ENCODE measurements at regions not wholly inside any gene's neighbourhood (a gene's known extent, or its start where the extent isn't known, plus 50 kb on each side); places are given as distances from the start of the nearest gene placed in this dataset.

DNA sequence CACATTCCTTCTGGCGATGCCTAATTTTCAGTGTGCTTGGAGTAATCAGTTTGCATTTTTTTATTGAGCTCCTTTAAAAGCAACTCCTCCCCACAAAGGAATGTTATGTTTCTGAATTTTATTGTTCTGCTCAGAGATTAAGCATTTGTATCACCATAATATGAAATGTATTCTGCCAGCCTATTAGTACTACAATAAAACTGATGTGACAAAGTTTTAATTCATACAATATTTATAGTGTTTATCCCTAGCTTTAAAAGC is 236.9 kb upstream of the ASCC3 start:
- H3K36me3 Mint-ChIP-seq (ENCODE audit: low read depth), result no peaks in the 10 kb centered on the region

More for the DNA sequence above, 236.9 kb upstream of the ASCC3 start:
- Histone ChIP-seq H3K4me2 (peak overlapping the region; percentile 16), H3K27me3 (ENCODE audit: insufficient read depth) (no peaks in the 10 kb centered on the region), H4K20me1 (replicated peaks; ENCODE audit: insufficient read depth) (no peaks in the 10 kb centered on the region), H3K4me1 (ENCODE audit: insufficient read depth) (peaks cover 34% of the 10 kb centered on the region), H3K79me2 (replicated peaks; ENCODE audit: insufficient read depth) (no peaks in the 10 kb centered on the region), H2AFZ (no peak overlapping the region), H3F3A (replicated peaks; ENCODE audit: low read depth) (no peaks in the 10 kb centered on the region), H3K36me3 (ENCODE audit: insufficient read depth) (no peaks in the 10 kb centered on the region), H3K27ac (ENCODE audit: low read depth) (no peak overlapping the region), H3K4me3 (no peak overlapping the region), H3K9me2 (ENCODE audit: insufficient read depth) (no peaks in the 10 kb centered on the region; the same call in 1 of the 2 replicates)
- Mint-ChIP-seq H3K4me1 (peaks cover 23% of the 10 kb centered on the region; the same call in 2 of the 3 replicates), H3K27ac (no peak overlapping the region), H3K9me3 (no peaks in the 10 kb centered on the region), H3K4me3 (no peak overlapping the region), H3K27me3 (ENCODE audit: insufficient read depth, low read depth, poor library complexity) (no peaks in the 10 kb centered on the region)
- ATAC-seq (no peak), DNase-seq (ENCODE audit: low spot score) (no peak)
- no peak for TF ChIP-seq CREB1 (CRISPR knock-in tag; IDR thresholded peaks at IDR 0.05; ENCODE audit: low read depth)
- TF ChIP-seq, protein P1, sequence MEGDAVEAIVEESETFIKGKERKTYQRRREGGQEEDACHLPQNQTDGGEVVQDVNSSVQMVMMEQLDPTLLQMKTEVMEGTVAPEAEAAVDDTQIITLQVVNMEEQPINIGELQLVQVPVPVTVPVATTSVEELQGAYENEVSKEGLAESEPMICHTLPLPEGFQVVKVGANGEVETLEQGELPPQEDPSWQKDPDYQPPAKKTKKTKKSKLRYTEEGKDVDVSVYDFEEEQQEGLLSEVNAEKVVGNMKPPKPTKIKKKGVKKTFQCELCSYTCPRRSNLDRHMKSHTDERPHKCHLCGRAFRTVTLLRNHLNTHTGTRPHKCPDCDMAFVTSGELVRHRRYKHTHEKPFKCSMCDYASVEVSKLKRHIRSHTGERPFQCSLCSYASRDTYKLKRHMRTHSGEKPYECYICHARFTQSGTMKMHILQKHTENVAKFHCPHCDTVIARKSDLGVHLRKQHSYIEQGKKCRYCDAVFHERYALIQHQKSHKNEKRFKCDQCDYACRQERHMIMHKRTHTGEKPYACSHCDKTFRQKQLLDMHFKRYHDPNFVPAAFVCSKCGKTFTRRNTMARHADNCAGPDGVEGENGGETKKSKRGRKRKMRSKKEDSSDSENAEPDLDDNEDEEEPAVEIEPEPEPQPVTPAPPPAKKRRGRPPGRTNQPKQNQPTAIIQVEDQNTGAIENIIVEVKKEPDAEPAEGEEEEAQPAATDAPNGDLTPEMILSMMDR (conservative IDR thresholded peaks at IDR 0.05; ENCODE audit: low read depth in 2 of 2), result no peak
- no peak for TF ChIP-seq ZNF331 (CRISPR knock-in tag; IDR thresholded peaks at IDR 0.05; ENCODE audit: low read depth)
- no peak for TF ChIP-seq EZH2phosphoT487 (IDR thresholded peaks at IDR 0.05; ENCODE audit: unreplicated experiment)
- TF ChIP-seq EZH2 (IDR thresholded peaks at IDR 0.05; ENCODE audit: low read depth, unreplicated experiment), result no peak
- no peak for TF ChIP-seq STAT1 (IDR thresholded peaks at IDR 0.05; ENCODE audit: unreplicated experiment)
- no peak for TF ChIP-seq POLR2AphosphoS5 (IDR thresholded peaks at IDR 0.05; ENCODE audit: low read depth)
- no peak for TF ChIP-seq JUNB (IDR thresholded peaks at IDR 0.05; ENCODE audit: unreplicated experiment)
- TF ChIP-seq, protein P2, sequence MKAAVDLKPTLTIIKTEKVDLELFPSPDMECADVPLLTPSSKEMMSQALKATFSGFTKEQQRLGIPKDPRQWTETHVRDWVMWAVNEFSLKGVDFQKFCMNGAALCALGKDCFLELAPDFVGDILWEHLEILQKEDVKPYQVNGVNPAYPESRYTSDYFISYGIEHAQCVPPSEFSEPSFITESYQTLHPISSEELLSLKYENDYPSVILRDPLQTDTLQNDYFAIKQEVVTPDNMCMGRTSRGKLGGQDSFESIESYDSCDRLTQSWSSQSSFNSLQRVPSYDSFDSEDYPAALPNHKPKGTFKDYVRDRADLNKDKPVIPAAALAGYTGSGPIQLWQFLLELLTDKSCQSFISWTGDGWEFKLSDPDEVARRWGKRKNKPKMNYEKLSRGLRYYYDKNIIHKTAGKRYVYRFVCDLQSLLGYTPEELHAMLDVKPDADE (IDR thresholded peaks at IDR 0.05), result no peak
- TF ChIP-seq ZNF462 (CRISPR knock-in tag; IDR thresholded peaks at IDR 0.05), result no peak
- TF ChIP-seq NANOG (IDR thresholded peaks at IDR 0.05; ENCODE audit: borderline replicate concordance), result no peak
- no peak for TF ChIP-seq REST (IDR thresholded peaks at IDR 0.05; ENCODE audit: unreplicated experiment)
- no peak for TF ChIP-seq ZNF114 (CRISPR knock-in tag; IDR thresholded peaks at IDR 0.05)
